ENCODE measurements at regions not wholly inside any gene's neighbourhood (a gene's known extent, or its start where the extent isn't known, plus 50 kb on each side); places are given as distances from the start of the nearest gene placed in this dataset.

GRCh38 chr3:94539937-94540336 lies 477.1 kb downstream of the NSUN3 start:
- no peak for FAIRE-seq
- DNase-seq (ENCODE audit: insufficient read length, low spot score), result no peak
- TF ChIP-seq CTCF (IDR thresholded peaks at IDR 0.05; ENCODE audit: insufficient read depth, missing control alignments), result no peak

DNA sequence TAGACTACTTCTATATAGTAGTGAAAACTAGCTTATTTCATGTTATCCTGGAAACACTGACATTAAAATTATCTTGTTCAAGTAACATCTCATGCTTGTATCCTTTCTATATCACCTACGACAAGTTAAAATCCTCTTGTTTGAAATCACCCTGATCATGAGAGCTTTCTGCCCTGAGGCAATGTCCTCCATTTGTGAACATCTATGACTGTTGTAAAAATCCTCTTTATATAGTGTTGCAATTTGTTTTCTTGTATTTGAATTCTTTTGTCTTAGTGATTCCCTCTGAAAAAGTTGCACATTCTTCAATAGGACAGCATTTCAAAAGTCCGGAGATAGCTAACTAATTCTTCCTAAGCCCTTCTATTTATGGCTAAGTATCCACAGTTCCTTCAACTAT lies 480.3 kb downstream of the NSUN3 start:
- DNase-seq (ENCODE audit: insufficient read length, low spot score) (no peak), FAIRE-seq (no peak)
- TF ChIP-seq CTCF (IDR thresholded peaks at IDR 0.05; ENCODE audit: insufficient read depth, missing control alignments), result no peak

- no peak for FAIRE-seq
- DNase-seq (ENCODE audit: insufficient read length, low spot score), result no peak
- TF ChIP-seq CTCF (IDR thresholded peaks at IDR 0.05; ENCODE audit: insufficient read depth, missing control alignments), result no peak
These were observed 481.4 kb downstream of the NSUN3 start for GRCh38 chr3:94544131-94544789.

GRCh38 chr3:94548581-94549316 lies 485.9 kb downstream of the NSUN3 start:
- TF ChIP-seq CTCF (IDR thresholded peaks at IDR 0.05; ENCODE audit: insufficient read depth, missing control alignments), result no peak
- no peak for FAIRE-seq
- no peak for DNase-seq (ENCODE audit: insufficient read length, low spot score)

GRCh38 chr3:94561094-94561493 lies 498.2 kb downstream of the NSUN3 start:
- FAIRE-seq, result no peak
- TF ChIP-seq CTCF (IDR thresholded peaks at IDR 0.05; ENCODE audit: insufficient read depth, missing control alignments), result no peak
- no peak for DNase-seq (ENCODE audit: insufficient read length, low spot score)

- FAIRE-seq, result no peak
- no peak for DNase-seq (ENCODE audit: insufficient read length, low spot score)
- no peak for TF ChIP-seq CTCF (IDR thresholded peaks at IDR 0.05; ENCODE audit: insufficient read depth, missing control alignments)
These were observed 501.4 kb downstream of the NSUN3 start for GRCh38 chr3:94564247-94564646.

- no peak for TF ChIP-seq CTCF (IDR thresholded peaks at IDR 0.05; ENCODE audit: insufficient read depth, missing control alignments)
- DNase-seq (ENCODE audit: insufficient read length, low spot score) (no peak), FAIRE-seq (no peak)
These were observed 505.2 kb downstream of the NSUN3 start for GRCh38 chr3:94568041-94568440.
